Activated CD4-positive, CD25-positive, alpha-beta regulatory T cell treated with anti-CD3 and anti-CD28 coated beads, Interleukin-2, amount 50 U/mL, for 72 hours (primary cell): ENCODE measurements at regions not wholly inside any gene's neighbourhood (a gene's known extent, or its start where the extent isn't known, plus 50 kb on each side); places are given as distances from the start of the nearest gene placed in this dataset.
"Not testable (repeated sequence)": the region's sequence is repeated elsewhere in the genome, so short reads cannot be mapped to it uniquely, and the experiment has no call there.

ENCODE experiments used
- DNase-seq: peaks from one replicate; pipeline ENCODE4 v3.0.0; 2021

DNA sequence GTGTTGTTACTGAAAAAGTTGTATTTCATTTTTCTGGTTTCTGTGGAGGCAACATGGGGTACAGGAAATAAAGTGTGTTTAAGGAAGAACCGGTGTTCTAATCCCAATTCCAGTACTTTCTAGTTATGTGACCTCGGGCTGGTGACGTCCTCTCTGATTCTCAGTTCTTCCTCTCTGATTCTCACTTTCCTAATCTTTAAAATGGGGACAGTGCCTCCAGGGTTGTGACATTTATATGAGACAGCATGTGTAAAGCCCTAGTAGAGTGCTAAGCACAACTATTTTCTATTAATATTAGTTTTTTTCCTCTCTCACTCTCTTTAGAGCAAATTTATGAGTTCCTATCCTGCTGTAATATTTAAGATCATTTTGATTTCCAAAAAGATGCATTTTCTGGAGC is 50.9 kb upstream of the PTPDC1 start:
- no peak for DNase-seq

DNA sequence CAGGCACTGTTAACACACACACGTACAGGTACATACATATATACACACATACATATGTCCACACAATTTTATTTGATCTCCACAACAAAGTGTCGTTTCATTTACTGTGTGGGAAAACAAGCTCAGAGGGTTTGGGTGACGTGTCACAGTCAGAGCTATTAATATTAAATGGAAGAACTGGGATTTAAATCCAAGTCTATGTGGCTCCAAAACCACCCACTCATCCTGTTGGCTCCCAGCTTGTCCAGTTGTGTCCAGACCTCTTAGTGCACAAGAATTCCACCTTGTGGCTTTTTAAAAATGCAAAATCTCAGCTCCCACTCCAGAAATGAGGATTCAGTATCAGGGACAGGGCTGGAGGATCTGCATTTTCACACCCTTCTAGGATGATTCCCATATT is 52.3 kb upstream of the PTPDC1 start:
- DNase-seq: no peak

DNA sequence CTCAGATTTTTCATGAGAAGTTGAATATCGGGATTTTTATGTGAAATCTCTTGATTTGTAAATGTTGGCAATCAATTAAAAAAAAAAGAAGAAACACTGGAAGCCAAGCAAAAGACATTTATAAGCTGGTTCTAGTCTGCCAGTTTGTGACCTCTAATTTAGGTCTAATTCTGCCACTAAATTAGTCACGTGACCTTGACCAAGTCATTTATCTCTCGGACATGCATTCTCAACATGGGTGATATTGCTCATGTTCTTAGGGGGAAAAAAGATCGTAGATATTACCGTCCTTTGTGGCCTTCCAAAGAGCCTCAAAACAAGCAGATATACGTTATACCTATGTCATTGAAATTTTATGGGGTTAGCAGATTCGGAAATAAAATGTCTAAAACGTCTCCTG is 52.9 kb upstream of the PTPDC1 start:
- no peak for DNase-seq

DNA sequence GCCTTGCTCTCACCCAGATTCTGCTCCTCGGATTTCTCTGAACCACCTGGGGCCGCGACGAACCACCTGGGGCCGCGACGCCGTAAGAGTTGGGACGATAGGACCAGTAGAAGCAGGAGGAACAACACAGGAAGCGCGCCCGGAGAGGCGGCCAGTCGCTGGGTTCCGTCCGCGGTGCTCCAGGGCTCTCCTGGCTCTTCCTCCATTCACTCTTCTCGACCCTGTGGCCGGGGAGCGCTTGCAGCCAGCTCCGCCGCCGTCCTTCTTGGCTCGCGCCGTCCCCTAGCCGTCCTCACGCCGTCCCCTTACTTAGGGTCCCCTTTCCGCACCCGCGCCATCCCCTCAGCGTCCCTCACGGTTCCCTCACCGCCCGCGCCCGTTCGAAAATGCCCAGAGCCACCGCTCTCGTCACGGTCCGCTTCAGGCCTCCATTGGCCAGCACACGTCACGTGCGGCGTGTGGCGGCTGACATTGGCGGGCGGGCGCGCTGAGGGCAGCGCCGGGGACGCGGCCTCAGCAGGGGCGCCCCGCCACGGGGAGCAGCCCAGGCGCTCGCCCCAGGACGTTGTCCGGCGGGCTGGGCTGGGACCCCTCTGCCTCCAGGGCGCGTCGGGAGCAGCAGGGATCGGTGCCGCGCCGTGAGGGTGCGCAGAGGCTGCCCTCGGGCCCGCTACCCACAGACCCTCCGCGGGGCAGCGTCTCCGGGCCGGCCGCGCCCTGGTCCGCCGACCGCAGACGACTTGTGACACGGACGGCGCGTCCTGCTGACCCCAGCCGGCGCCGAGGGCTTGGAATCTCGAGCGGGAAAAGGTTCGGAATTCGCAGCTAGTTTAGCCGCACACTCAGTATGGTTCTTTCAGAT is 53.7 kb upstream of the PTPDC1 start:
- DNase-seq: peak; percentile 83

DNA sequence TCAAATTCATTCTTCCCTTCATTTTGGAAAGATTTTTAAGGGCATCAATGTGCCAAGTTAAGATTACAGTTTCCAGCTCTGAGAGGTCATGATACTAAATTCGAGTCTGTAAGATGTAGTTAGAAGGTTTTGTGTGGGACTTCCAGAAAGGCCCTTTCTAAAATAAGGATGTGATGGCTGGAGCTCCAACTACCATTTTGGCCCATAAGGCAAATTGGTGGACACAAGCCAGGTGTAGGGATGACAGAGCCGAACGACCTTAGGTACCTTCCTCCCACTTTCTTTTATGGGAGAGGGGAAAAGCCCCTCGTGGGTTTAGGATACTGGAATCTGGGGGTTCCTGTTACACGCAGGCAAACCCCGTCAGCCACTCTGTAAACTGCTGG is 54.3 kb upstream of the PTPDC1 start:
- no peak for DNase-seq

DNA sequence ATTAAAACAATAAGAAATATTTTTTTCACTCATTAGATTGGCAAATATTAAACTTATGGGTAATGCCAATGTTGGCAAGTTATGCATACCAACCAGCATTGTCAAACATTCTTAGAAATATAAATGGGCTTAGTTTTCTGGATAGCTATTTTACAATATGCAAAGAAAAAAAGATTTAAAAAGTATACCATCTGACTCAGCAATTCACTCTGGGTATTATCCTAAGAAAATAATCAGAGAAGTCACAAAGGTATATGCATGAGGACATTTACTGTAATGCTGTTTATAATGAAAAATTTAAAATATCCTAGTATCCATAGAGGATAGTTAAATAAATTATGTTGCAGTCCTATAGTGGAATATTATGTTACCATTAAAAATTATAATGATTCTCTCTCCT is 57.4 kb upstream of the PTPDC1 start:
- no peak for DNase-seq

DNA sequence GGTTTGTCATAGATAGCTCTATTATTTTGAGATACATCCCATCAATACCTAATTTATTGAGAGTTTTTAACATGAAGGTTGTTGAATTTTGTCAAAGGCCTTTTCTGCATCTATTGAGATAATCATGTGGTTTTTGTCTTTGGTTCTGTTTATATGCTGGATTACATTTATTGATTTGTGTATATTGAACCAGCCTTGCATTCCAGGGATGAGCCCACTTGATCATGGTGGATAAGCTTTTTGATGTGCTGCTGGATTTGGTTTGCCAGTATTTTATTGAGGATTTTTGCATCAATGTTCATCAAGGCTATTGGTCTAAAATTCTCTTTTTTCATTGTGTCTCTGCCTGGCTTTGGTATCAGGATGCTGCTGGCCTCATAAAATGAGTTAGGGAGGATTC is 61.8 kb upstream of the PTPDC1 start:
- not testable (repeated sequence) for DNase-seq

DNA sequence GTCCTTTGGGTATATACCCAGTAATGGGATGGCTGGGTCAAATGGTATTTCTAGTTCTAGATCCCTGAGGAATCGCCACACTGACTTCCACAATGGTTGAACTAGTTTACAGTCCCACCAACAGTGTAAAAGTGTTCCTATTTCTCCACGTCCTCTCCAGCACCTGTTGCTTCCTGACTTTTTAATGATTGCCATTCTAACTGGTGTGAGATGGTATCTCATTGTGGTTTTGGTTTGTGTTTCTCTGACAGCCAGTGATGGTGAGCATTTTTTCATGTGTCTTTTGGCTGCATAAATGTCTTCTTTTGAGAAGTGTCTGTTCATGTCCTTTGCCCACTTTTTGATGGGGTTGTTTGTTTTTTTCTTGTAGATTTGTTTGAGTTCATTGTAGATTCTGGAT is 63.4 kb upstream of the PTPDC1 start:
- DNase-seq: not testable (repeated sequence)

DNA sequence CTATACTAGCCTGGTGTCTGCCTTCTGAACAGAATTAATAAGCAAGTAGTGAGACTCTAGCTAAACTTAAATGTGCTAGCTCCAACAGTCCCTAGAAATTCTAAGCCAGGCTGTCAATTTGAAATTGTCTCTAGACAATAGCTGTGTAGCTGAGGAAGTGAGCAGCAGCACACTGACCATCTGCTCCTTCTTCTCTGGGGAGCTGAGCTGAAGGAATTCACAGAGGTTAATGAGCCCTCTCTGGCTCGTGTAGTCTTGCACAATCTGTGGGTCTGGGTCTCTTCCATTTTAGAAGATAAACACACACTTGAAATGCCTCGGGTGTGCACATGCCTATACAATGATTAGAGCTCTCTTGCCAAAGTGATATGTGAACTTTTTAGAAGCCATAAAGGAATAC is 63.5 kb upstream of the BARX1 start:
- no peak for DNase-seq

DNA sequence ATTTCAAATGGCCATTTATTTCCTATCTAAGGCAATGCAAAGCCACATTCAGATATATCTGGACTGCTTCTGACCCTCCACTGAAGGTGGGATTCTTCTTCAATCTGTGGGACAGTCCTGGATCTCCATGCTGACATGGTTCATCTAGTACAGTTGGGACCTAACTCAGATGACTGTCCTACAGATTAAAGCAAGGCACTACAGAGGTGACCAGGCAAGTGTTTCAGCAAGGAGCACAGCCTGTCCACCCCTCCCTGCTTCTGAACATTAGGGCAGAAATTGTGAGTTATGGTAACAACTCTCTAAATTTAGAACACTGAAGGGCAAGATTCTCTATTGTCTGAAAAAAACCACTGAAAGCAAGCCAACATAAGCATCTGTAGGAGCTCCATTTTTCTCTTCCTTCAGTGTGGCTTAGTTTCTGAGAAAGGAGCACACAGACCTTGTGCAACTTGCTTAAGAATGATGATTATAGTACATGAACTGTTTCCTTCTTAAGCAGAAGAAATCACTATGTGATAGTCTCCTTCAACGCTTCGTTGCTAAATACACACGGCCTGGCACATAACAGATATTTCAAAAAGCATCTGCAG is 62.9 kb upstream of the BARX1 start:
- no peak for DNase-seq

DNA sequence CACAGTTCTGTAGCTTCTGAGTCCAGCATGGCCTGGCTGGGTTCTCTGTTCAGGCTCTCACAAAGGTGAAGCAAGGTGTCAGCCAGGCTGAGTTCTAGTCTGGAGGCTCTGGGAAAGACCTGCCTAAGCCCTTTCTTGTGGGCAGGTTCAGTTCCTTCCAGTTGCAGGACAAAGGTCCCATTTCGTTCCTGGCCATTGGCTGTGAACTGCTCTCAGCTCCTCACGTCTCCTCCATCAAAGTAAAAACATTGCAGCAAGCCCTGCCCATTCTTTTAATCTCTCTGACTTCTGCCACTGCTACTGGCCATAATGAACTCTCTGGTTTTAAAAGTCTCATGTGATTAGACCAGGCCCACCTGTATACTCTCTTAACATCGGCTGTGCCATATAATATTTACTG is 61.6 kb upstream of the BARX1 start:
- DNase-seq: no peak

DNA sequence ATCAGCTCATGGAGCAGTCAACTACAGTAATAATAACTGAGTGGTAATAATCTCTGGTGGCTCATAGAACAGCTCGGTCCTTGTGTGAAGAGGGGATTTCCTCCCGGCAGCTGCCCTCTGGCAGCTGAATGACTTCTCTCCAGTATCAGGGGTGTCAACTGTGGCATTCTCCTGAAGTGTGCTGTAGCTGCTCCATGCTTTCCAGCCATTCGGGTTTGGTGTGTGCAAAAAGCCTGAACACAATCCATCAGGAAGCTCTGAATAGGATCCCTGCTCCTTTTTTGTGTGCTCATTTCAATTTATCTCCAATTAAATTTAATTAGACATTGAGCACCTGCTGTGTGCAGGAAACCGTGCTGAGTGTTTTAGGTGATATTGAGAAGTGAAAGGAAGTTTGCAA is 59.8 kb upstream of the BARX1 start:
- DNase-seq: no peak

DNA sequence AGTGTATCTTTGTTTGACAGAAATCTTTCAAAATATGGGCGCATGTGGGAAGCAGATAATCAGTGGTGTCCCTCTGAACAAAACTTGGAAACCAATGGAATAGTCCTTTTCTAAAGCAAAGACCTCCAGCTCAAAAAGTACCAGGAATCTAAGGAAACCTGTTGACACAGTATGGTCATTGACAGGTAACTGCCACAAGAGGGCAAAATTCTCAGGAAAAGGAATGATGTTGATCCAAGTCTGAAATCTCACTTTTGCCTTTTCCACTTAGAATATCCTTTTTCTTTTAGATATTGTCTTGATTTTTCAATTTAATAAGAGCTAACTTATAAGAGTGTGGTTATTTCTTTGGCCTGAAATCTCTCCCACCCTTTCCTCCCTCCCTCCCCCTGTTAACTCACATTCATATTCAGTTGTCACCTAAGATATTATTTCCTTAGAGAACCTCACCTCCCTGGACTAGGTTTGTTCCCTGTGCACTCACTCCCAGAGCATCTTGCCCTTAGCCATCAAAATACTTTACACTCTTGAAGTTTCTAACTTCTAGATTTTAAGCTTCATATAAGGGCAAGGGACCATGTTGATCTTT is 59.0 kb upstream of the BARX1 start:
- no peak for DNase-seq

DNA sequence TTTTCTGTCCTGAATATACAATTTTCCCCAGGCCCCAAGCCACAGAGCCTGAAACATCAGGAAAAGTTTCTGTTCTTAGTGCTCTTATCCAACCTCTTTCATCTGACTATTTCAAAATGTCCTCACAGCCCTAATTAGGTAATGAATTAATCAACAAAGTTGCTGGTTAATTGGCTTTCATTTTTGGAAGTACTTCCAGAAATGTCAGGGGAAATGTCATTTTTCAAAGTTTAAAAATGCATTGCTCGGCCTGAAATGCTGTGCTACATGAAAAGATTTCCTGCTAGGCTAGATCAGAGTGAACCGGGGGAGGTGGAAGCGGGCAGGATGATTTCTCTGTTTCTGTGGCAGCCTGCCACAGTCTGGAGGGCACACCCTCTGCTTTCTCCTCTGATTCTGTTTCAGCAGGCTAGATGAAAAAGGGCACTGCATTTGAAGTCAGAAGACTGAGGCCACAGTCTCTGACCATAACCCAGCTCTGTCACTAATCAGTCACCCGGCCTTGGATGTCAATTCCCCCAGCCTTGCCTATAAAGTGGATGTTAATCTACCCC is 55.9 kb upstream of the BARX1 start:
- no peak for DNase-seq

DNA sequence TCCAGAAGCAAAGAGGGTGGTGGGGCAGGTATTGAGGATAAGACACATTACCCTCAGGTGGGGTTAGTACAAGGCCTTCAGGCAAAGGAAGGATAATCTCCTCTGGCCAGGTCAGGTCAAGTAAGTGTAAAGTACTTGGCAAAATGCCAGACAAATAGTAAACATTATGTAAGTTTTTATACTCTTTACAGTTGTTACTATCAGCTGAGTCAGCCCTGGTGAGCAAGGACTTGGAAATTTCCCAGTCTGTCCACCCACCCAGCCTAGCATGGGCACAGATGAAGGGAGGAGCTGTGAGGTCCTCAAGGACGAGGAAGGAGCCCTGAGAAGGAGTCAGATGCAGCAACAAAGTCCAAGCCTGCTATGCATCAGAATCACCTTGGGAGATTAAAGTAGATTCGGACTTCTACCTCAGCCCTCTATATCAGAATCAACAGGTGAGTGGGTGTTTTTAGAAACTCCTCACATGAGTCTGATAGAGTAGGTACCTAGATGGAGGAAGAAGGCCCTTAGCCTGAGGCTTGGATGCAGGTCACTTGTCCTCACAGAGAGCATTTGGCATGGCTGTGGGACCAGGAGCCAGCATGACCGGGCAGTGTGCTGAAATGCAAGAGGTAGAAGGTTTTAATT is 50.2 kb upstream of the BARX1 start:
- no peak for DNase-seq
